ENCODE measurements at regions not wholly inside any gene's neighbourhood (a gene's known extent, or its start where the extent isn't known, plus 50 kb on each side); places are given as distances from the start of the nearest gene placed in this dataset.

- H3K9me2 ChIP-seq (replicated peaks; ENCODE audit: control insufficient read depth, low read length), result no peaks in the 10 kb centered on the region
- H3K27ac ChIP-seq (ENCODE audit: low read depth, low read length), result no peak overlapping the region
- H3K27me3 ChIP-seq (ENCODE audit: control insufficient read depth, low read length), result no peaks in the 10 kb centered on the region
- TF ChIP-seq, protein P1, sequence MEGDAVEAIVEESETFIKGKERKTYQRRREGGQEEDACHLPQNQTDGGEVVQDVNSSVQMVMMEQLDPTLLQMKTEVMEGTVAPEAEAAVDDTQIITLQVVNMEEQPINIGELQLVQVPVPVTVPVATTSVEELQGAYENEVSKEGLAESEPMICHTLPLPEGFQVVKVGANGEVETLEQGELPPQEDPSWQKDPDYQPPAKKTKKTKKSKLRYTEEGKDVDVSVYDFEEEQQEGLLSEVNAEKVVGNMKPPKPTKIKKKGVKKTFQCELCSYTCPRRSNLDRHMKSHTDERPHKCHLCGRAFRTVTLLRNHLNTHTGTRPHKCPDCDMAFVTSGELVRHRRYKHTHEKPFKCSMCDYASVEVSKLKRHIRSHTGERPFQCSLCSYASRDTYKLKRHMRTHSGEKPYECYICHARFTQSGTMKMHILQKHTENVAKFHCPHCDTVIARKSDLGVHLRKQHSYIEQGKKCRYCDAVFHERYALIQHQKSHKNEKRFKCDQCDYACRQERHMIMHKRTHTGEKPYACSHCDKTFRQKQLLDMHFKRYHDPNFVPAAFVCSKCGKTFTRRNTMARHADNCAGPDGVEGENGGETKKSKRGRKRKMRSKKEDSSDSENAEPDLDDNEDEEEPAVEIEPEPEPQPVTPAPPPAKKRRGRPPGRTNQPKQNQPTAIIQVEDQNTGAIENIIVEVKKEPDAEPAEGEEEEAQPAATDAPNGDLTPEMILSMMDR (IDR thresholded peaks at IDR 0.05; ENCODE audit: low read depth, low read length, poor library complexity, severe bottlenecking), result no peak
- no peak for TF ChIP-seq EZH2phosphoT487 (IDR thresholded peaks at IDR 0.05; ENCODE audit: borderline replicate concordance, low read length)
- H3K4me2 ChIP-seq (ENCODE audit: low read length), result no peak overlapping the region
- no peaks in the 10 kb centered on the region for H3K9me3 ChIP-seq (ENCODE audit: control insufficient read depth, insufficient read depth, low read length)
- H3K36me3 ChIP-seq (ENCODE audit: control insufficient read depth, low read length), result no peaks in the 10 kb centered on the region
- no peaks in the 10 kb centered on the region for H3K79me2 ChIP-seq (ENCODE audit: control insufficient read depth, low read length)
- no peaks in the 10 kb centered on the region for H3K4me1 ChIP-seq (ENCODE audit: control insufficient read depth, low read length)
- no peaks in the 10 kb centered on the region for H4K20me1 ChIP-seq (ENCODE audit: control insufficient read depth, insufficient read depth, low read depth, low read length)
- H3K4me3 ChIP-seq (ENCODE audit: low read length), result no peak overlapping the region
- H3F3A ChIP-seq (ENCODE audit: control insufficient read depth, insufficient read depth), result no peaks in the 10 kb centered on the region
Measured at GRCh38 chr3:148332509-148332908, 365.2 kb upstream of the AGTR1 start.

DNA sequence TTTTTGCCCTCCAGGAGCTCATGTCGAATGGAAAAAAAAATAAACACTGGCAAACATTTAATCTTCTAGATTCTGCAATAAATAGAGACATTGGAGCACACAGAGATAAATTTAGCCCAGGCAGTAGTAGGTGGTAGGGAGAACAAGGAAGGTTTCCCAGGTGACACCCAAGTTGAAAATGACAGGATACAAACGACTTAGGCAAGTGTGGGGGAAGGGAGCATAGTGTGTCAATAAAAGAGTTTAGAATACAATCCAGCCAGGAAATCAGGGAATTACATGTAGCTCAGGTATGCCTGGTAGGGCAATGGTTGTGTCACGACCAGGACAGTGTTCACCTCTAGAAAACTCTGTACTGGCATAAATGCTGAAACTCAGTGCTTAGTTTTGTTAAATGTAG lies 364.6 kb upstream of the AGTR1 start:
- no peaks in the 10 kb centered on the region for H3K4me1 ChIP-seq (ENCODE audit: control insufficient read depth, low read length)
- no peaks in the 10 kb centered on the region for H3F3A ChIP-seq (ENCODE audit: control insufficient read depth, insufficient read depth)
- H3K4me2 ChIP-seq (ENCODE audit: low read length), result no peak overlapping the region
- TF ChIP-seq, protein P1 (IDR thresholded peaks at IDR 0.05; ENCODE audit: low read depth, low read length, poor library complexity, severe bottlenecking), result no peak
- TF ChIP-seq EZH2phosphoT487 (IDR thresholded peaks at IDR 0.05; ENCODE audit: borderline replicate concordance, low read length), result no peak
- no peaks in the 10 kb centered on the region for H3K9me2 ChIP-seq (replicated peaks; ENCODE audit: control insufficient read depth, low read length)
- no peaks in the 10 kb centered on the region for H3K9me3 ChIP-seq (ENCODE audit: control insufficient read depth, insufficient read depth, low read length)
- no peak overlapping the region for H3K27ac ChIP-seq (ENCODE audit: low read depth, low read length)
- H3K79me2 ChIP-seq (ENCODE audit: control insufficient read depth, low read length), result no peaks in the 10 kb centered on the region
- H3K27me3 ChIP-seq (ENCODE audit: control insufficient read depth, low read length), result no peaks in the 10 kb centered on the region
- H3K4me3 ChIP-seq (ENCODE audit: low read length), result no peak overlapping the region
- no peaks in the 10 kb centered on the region for H3K36me3 ChIP-seq (ENCODE audit: control insufficient read depth, low read length)
- H4K20me1 ChIP-seq (ENCODE audit: control insufficient read depth, insufficient read depth, low read depth, low read length), result no peaks in the 10 kb centered on the region

DNA sequence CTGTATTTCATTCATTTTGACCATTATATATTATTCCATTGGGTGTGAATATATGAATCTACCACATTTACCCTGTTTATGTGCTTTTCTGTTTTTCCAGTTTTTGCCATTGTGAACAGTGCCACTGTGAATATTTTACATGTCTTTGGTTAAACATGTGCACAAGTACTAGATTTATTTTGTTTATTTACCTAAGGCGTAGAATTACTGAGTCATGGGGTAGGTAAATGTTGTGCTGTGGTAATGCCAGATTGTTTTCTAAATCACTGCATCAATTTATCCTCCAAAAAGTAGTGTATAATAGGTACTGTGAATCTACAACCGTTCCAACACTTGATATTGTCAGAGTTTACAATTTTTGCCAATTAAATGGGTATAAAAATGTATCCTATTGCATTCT lies 362.1 kb upstream of the AGTR1 start:
- no peaks in the 10 kb centered on the region for H3K79me2 ChIP-seq (ENCODE audit: control insufficient read depth, low read length)
- no peaks in the 10 kb centered on the region for H3K9me2 ChIP-seq (replicated peaks; ENCODE audit: control insufficient read depth, low read length)
- H3K4me1 ChIP-seq (ENCODE audit: control insufficient read depth, low read length), result no peaks in the 10 kb centered on the region
- no peaks in the 10 kb centered on the region for H4K20me1 ChIP-seq (ENCODE audit: control insufficient read depth, insufficient read depth, low read depth, low read length)
- TF ChIP-seq EZH2phosphoT487 (IDR thresholded peaks at IDR 0.05; ENCODE audit: borderline replicate concordance, low read length), result no peak
- TF ChIP-seq, protein P1 (IDR thresholded peaks at IDR 0.05; ENCODE audit: low read depth, low read length, poor library complexity, severe bottlenecking), result no peak
- no peaks in the 10 kb centered on the region for H3K27me3 ChIP-seq (ENCODE audit: control insufficient read depth, low read length)
- H3K9me3 ChIP-seq (ENCODE audit: control insufficient read depth, insufficient read depth, low read length), result no peaks in the 10 kb centered on the region
- no peaks in the 10 kb centered on the region for H3F3A ChIP-seq (ENCODE audit: control insufficient read depth, insufficient read depth)
- no peak overlapping the region for H3K27ac ChIP-seq (ENCODE audit: low read depth, low read length)
- no peak overlapping the region for H3K4me3 ChIP-seq (ENCODE audit: low read length)
- H3K36me3 ChIP-seq (ENCODE audit: control insufficient read depth, low read length), result no peaks in the 10 kb centered on the region
- no peak overlapping the region for H3K4me2 ChIP-seq (ENCODE audit: low read length)

DNA sequence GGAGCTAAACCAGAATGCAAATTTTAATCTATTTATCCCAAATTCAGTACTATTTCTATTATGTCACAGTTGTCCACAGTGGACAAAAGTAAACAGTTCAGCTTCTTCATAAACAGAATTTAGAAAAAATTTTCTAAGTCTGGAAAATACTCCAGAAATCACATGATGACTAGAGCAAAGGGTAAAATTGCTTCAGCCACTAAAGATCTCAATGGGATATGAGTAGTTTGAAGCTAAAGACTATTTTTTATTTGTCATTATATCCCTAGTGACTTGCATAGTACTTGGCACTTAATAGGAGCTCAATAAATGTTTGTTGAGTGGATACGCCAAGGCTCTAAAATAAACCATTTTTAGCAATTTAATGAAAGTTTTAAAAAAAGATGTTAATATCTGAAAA lies 354.3 kb upstream of the AGTR1 start:
- Histone ChIP-seq H3K9me2 (replicated peaks; ENCODE audit: control insufficient read depth, low read length) (no peaks in the 10 kb centered on the region), H3K27me3 (ENCODE audit: control insufficient read depth, low read length) (no peaks in the 10 kb centered on the region), H3K79me2 (ENCODE audit: control insufficient read depth, low read length) (no peaks in the 10 kb centered on the region), H3K4me2 (ENCODE audit: low read length) (no peak overlapping the region), H3K4me1 (ENCODE audit: control insufficient read depth, low read length) (no peaks in the 10 kb centered on the region), H3K9me3 (ENCODE audit: control insufficient read depth, insufficient read depth, low read length) (no peaks in the 10 kb centered on the region), H3F3A (ENCODE audit: control insufficient read depth, insufficient read depth) (no peaks in the 10 kb centered on the region), H3K27ac (ENCODE audit: low read depth, low read length) (no peak overlapping the region), H3K36me3 (ENCODE audit: control insufficient read depth, low read length) (no peaks in the 10 kb centered on the region), H4K20me1 (ENCODE audit: control insufficient read depth, insufficient read depth, low read depth, low read length) (no peaks in the 10 kb centered on the region), H3K4me3 (ENCODE audit: low read length) (no peak overlapping the region)
- TF ChIP-seq, protein P1 (IDR thresholded peaks at IDR 0.05; ENCODE audit: low read depth, low read length, poor library complexity, severe bottlenecking), result no peak
- no peak for TF ChIP-seq EZH2phosphoT487 (IDR thresholded peaks at IDR 0.05; ENCODE audit: borderline replicate concordance, low read length)
